HCT116 (cell line): ENCODE measurements at regions not wholly inside any gene's neighbourhood (a gene's known extent, or its start where the extent isn't known, plus 50 kb on each side); places are given as distances from the start of the nearest gene placed in this dataset.

ENCODE experiments used
- ATAC-seq: fragments of 200-7000 bp; cut with Tn5 transposase; 2 replicates; pipeline ENCODE4 v1.9.1; 2020; ENCODE audit warnings: mild to moderate bottlenecking, moderate library complexity
- BruUV-seq: library from RNA; stranded (reverse); fragments of 400-500 nt; replicated peaks from 2 replicates; lab custom pipeline; 2021; lab: Mats Ljungman, UMichigan
- CTCF ChIA-PET: fragments of 300-600 bp; sonication (Branson Sonifier 250); formaldehyde crosslinking; loops from one replicate; lab custom pipeline; 2021; ENCODE audit warnings: antibody characterized with exemption; lab: Charles Lee
- POLR2A ChIA-PET: fragments of 300-600, 350-600 bp; sonication (Branson Sonifier 250); formaldehyde crosslinking; loops from one replicate; lab custom pipeline; 2021; ENCODE audit warnings: antibody characterized with exemption; lab: Charles Lee
- RAD21 ChIA-PET, 2 experiments: fragments of 300-600 bp; sonication (Branson Sonifier 250); formaldehyde crosslinking; loops; one replicate each; lab custom pipeline; 2023; ENCODE audit warnings: low total read pairs in 2 of 2; ENCODE audit not compliant: uncharacterized antibody in 2 of 2, unreplicated experiment in 2 of 2, low non-redundant PET in 1 of 2; lab: Charles Lee
- DNase-seq: peaks from one replicate; pipeline ENCODE4 v3.0.0-alpha.2; 2010; ENCODE audit warnings: low read depth, low spot score
- H2AFZ ChIP-seq: fragments of 200-600 bp; shearing (Covaris generic), sonication (generic); 2 replicates; pipeline ENCODE4 v1.6.1; 2017; ENCODE audit warnings: low read depth, mixed run types, mixed read lengths, antibody characterized with exemption, low read length; ENCODE audit not compliant: poor library complexity, severe bottlenecking
- H3K27ac ChIP-seq: 2 replicates; pipeline ENCODE4 v1.5.1; 2012; ENCODE audit warnings: low read depth, low read length
- H3K27me3 ChIP-seq: fragments of 200-600 bp; sonication (generic); 2 replicates; pipeline ENCODE4 v1.6.1; 2016; ENCODE audit warnings: mixed run types, low read length, mixed read lengths; ENCODE audit not compliant: insufficient read depth
- H3K36me3 ChIP-seq, 2 experiments: fragments of 200-500 bp in 1 of 2; fragments of 200-600 bp in 1 of 2; sonication (Bioruptor generic) in 1 of 2; sonication (generic) in 1 of 2; 2 replicates each; pipeline versions ENCODE4 v1.5.1 to v1.6.1; 2014 to 2016; ENCODE audit warnings: low read length in 2 of 2, inconsistent platforms in 1 of 2, mixed read lengths in 1 of 2, mixed run types in 1 of 2; ENCODE audit not compliant: insufficient read depth in 2 of 2, control insufficient read depth in 1 of 2
- H3K4me1 ChIP-seq, 2 experiments: fragments of 200-600 bp in 1 of 2; sonication (generic) in 1 of 2; 2 replicates each; pipeline versions ENCODE4 v1.5.1 to v1.6.1; 2012 to 2017; ENCODE audit warnings: low read length in 2 of 2, inconsistent platforms in 1 of 2, mild to moderate bottlenecking in 1 of 2, mixed read lengths in 1 of 2, mixed run types in 1 of 2, moderate library complexity in 1 of 2; ENCODE audit not compliant: insufficient read depth in 2 of 2, control insufficient read depth in 1 of 2
- H3K4me2 ChIP-seq: fragments of 200-600 bp; sonication (generic); 2 replicates; pipeline ENCODE4 v1.6.1; 2017; ENCODE audit warnings: mixed run types, low read length, mixed read lengths
- H3K4me3 ChIP-seq, 2 experiments: fragments of 200-600 bp in 1 of 2; sonication (generic) in 1 of 2; replicated peaks in 1 of 2; 2 replicates each; pipeline ENCODE4 v1.5.1; 2011 to 2016; ENCODE audit warnings: low read length in 2 of 2, control low read depth in 1 of 2, low read depth in 1 of 2, mild to moderate bottlenecking in 1 of 2, mixed read lengths in 1 of 2, mixed run types in 1 of 2
- H3K79me2 ChIP-seq: fragments of 200-600 bp; sonication (generic); 2 replicates; pipeline ENCODE4 v1.6.1; 2017; ENCODE audit warnings: mild to moderate bottlenecking, mixed run types, low read length, moderate library complexity, mixed read lengths; ENCODE audit not compliant: insufficient read depth
- H3K9ac ChIP-seq: fragments of 200-600 bp; sonication (generic); 2 replicates; pipeline ENCODE4 v1.6.1; 2016; ENCODE audit warnings: low read length, mixed read lengths
- H3K9me2 ChIP-seq: fragments of 200-600 bp; sonication (generic), shearing (Covaris generic); 2 replicates; pipeline ENCODE4 v1.6.1; 2017; ENCODE audit warnings: mixed run types, mild to moderate bottlenecking, moderate library complexity; ENCODE audit not compliant: insufficient read depth
- H3K9me3 ChIP-seq, 2 experiments: fragments of 200-500 bp in 1 of 2; fragments of 200-600 bp in 1 of 2; sonication (Bioruptor generic) in 1 of 2; sonication (generic) in 1 of 2; 2 replicates each; pipeline ENCODE4 v1.6.1; 2014 to 2017; ENCODE audit warnings: low read length in 2 of 2, mixed read lengths in 2 of 2, inconsistent platforms in 1 of 2, low read depth in 1 of 2, mild to moderate bottlenecking in 1 of 2, mixed run types in 1 of 2, moderate library complexity in 1 of 2; ENCODE audit not compliant: control insufficient read depth in 1 of 2, insufficient read depth in 1 of 2
- H4K20me1 ChIP-seq: fragments of 200-600 bp; sonication (generic), shearing (Covaris generic); 2 replicates; pipeline ENCODE4 v1.6.1; 2017; ENCODE audit warnings: mixed run types, mild to moderate bottlenecking, moderate library complexity; ENCODE audit not compliant: insufficient read depth
- ATF3 ChIP-seq: IDR thresholded peaks from 2 replicates; pipeline ENCODE4 v1.6.1; 2012
- CBX3 ChIP-seq: IDR thresholded peaks from 2 replicates; pipeline ENCODE4 v1.6.1; 2012; ENCODE audit warnings: low read depth
- EGR1 ChIP-seq: IDR thresholded peaks from 2 replicates; pipeline ENCODE4 v1.6.1; 2012; ENCODE audit warnings: low read depth
- ELF1 ChIP-seq: IDR thresholded peaks from 2 replicates; pipeline ENCODE4 v1.6.1; 2012; ENCODE audit warnings: low read depth, borderline replicate concordance
- EZH2 ChIP-seq: fragments of 200-600 bp; sonication (generic); IDR thresholded peaks from 2 replicates; pipeline ENCODE4 v1.6.1; 2017; ENCODE audit warnings: antibody characterized with exemption, mixed run types
- EZH2phosphoT487 ChIP-seq: fragments of 200-600 bp; IDR thresholded peaks from 2 replicates; pipeline ENCODE4 v1.6.1; 2018; ENCODE audit warnings: antibody characterized with exemption, borderline replicate concordance
- FOSL1 ChIP-seq: IDR thresholded peaks from 2 replicates; pipeline ENCODE4 v1.6.1; 2012; ENCODE audit warnings: low read depth
- JUND ChIP-seq: IDR thresholded peaks from 2 replicates; pipeline ENCODE4 v1.6.1; 2012
- MAX ChIP-seq: IDR thresholded peaks from 2 replicates; pipeline ENCODE4 v1.6.1; 2012
- POLR2AphosphoS5 ChIP-seq: IDR thresholded peaks from 2 replicates; pipeline ENCODE4 v1.6.1; 2011; ENCODE audit warnings: mild to moderate bottlenecking, low read depth, low read length, moderate library complexity
- RAD21 ChIP-seq: IDR thresholded peaks from 2 replicates; pipeline ENCODE4 v1.6.1; 2012; ENCODE audit warnings: low read depth, mild to moderate bottlenecking
- REST ChIP-seq: IDR thresholded peaks from 2 replicates; pipeline ENCODE4 v1.6.1; 2012; ENCODE audit warnings: low read depth
- SP1 ChIP-seq: IDR thresholded peaks from 2 replicates; pipeline ENCODE4 v1.6.1; 2012; ENCODE audit warnings: low read depth
- TCF7L2 ChIP-seq: IDR thresholded peaks from 2 replicates; pipeline ENCODE4 v1.7.0; 2011; ENCODE audit warnings: borderline replicate concordance, inconsistent platforms; ENCODE audit not compliant: insufficient read depth, insufficient read length; ENCODE audit errors: extremely low read depth
- YY1 ChIP-seq: IDR thresholded peaks from 2 replicates; pipeline ENCODE4 v1.6.1; 2011; ENCODE audit warnings: low read length, low read depth, moderate library complexity, mild to moderate bottlenecking; ENCODE audit not compliant: insufficient replicate concordance; ENCODE audit errors: extremely low read depth
- ZFX ChIP-seq: fragments of 450-650 bp; IDR thresholded peaks from 2 replicates; pipeline ENCODE4 v1.6.1; 2017
- ZNF274 ChIP-seq: fragments of 200-500 bp; sonication (Bioruptor generic); IDR thresholded peaks from 2 replicates; pipeline ENCODE4 v1.6.1; 2014; ENCODE audit warnings: mild to moderate bottlenecking, low read depth, low read length, inconsistent platforms
- intact Hi-C: fragments of 100-400 bp; cut with micrococcal nuclease; formaldehyde crosslinking; loops from 2 replicates; pipeline ENCODE4 v1.10.0; 2022
- TF ChIP-seq, protein P1 (sequence below): IDR thresholded peaks from 2 replicates; pipeline ENCODE4 v1.6.1; 2011; ENCODE audit warnings: mild to moderate bottlenecking, low read length, moderate library complexity; ENCODE audit not compliant: insufficient replicate concordance; ENCODE audit errors: extremely low read depth

DNA sequence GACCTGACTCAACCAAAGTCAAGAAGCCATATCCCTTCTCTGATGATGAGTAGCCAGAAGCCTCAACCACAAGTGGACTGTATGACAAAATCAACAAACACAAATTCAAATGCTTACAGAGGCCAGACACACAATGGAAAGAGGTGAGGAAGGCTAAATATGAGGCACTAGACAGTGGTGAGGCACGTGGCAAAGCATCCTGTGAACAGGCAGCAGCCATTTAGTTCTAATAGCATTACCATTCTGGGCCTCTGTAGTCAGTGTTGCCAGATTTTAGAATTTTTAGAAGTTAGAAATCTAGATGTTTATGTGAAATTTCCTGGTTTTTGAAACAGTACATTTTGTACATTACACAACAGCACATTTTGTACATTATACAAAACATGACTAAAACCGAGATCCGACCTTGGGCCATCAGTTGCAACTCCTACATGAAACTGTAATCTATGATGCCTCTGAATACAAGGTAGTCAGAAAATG, 403.3 kb downstream of the COG6 start:
- H3K4me2 ChIP-seq, result no peak overlapping the region
- no peaks in the 10 kb centered on the region for H3K9me3 ChIP-seq
- no peak overlapping the region for H3K9ac ChIP-seq
- no peak for TF ChIP-seq POLR2AphosphoS5
- no peak for TF ChIP-seq FOSL1
- TF ChIP-seq TCF7L2, result no peak
- no peak for TF ChIP-seq SP1
- no peak for TF ChIP-seq YY1
- TF ChIP-seq ATF3, result no peak
- TF ChIP-seq ZNF274, result no peak
- TF ChIP-seq MAX, result no peak
- TF ChIP-seq EGR1, result no peak
- TF ChIP-seq ZFX, result no peak
- TF ChIP-seq, protein P1, sequence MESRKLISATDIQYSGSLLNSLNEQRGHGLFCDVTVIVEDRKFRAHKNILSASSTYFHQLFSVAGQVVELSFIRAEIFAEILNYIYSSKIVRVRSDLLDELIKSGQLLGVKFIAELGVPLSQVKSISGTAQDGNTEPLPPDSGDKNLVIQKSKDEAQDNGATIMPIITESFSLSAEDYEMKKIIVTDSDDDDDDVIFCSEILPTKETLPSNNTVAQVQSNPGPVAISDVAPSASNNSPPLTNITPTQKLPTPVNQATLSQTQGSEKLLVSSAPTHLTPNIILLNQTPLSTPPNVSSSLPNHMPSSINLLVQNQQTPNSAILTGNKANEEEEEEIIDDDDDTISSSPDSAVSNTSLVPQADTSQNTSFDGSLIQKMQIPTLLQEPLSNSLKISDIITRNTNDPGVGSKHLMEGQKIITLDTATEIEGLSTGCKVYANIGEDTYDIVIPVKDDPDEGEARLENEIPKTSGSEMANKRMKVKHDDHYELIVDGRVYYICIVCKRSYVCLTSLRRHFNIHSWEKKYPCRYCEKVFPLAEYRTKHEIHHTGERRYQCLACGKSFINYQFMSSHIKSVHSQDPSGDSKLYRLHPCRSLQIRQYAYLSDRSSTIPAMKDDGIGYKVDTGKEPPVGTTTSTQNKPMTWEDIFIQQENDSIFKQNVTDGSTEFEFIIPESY, result no peak
- TF ChIP-seq EZH2, result no peak
- TF ChIP-seq RAD21, result no peak
- TF ChIP-seq JUND, result no peak
- TF ChIP-seq ELF1, result no peak
- TF ChIP-seq REST, result no peak
- no peak for TF ChIP-seq EZH2phosphoT487
- TF ChIP-seq CBX3, result no peak
- TF ChIP-seq, all 23 proteins: peak for 0
- BruUV-seq, result no TSS peak
- DNase-seq (no peak), ATAC-seq (no peak)
- ChIA-PET POLR2A (no interaction called here), CTCF (no interaction called here), RAD21 (no interaction called here)
- 0 out of 2 replicates have a peak, but pooled peaks cover 4% of the 10 kb centered on the region for H3K9me2 ChIP-seq
- no peaks in the 10 kb centered on the region for H3K36me3 ChIP-seq
- no peaks in the 10 kb centered on the region for H3K79me2 ChIP-seq
- H3K4me3 ChIP-seq, result no peak overlapping the region
- H4K20me1 ChIP-seq, result no peaks in the 10 kb centered on the region
- H3K27me3 ChIP-seq, result no peaks in the 10 kb centered on the region
- H3K4me1 ChIP-seq, result no peaks in the 10 kb centered on the region
- intact Hi-C loops, result no loop called here
- no peak overlapping the region for H3K27ac ChIP-seq
- H2AFZ ChIP-seq, result no peak overlapping the region
